Stimulated activated effector memory CD8-positive, alpha-beta T cell treated with anti-CD3 and anti-CD28 coated beads, Interleukin-12 subunit alpha, Interleukin-12 subunit beta, amount 100 ng/mL, for 72 hours (primary cell): ENCODE measurements at regions not wholly inside any gene's neighbourhood (a gene's known extent, or its start where the extent isn't known, plus 50 kb on each side); places are given as distances from the start of the nearest gene placed in this dataset.
A peak's percentile ranks its signal among the peaks of the same experiment; 100 is the strongest.

Experiments
- ATAC-seq: fragments of 150-1000 bp; cut with Tn5 transposase; 2 replicates; pipeline ENCODE4 v1.10.0; 2021
- DNase-seq, 2 donors: peaks; one replicate each; pipeline ENCODE4 v3.0.0; 2021 to 2022; ENCODE audit warnings: low spot score in 2 of 2
- H3K27ac Mint-ChIP-seq: one replicate; pipeline ENCODE4 v1.8.0; 2022; ENCODE audit warnings: mild to moderate bottlenecking, mixed read lengths
- H3K36me3 Mint-ChIP-seq: one replicate; pipeline ENCODE4 v1.8.0; 2022; ENCODE audit warnings: mild to moderate bottlenecking, mixed read lengths
- H3K4me1 Mint-ChIP-seq: one replicate; pipeline ENCODE4 v1.8.0; 2022; ENCODE audit warnings: mixed read lengths
- H3K4me3 Mint-ChIP-seq: one replicate; pipeline ENCODE4 v1.8.0; 2022; ENCODE audit warnings: mild to moderate bottlenecking, mixed read lengths
- H3K9me3 Mint-ChIP-seq: one replicate; pipeline ENCODE4 v1.8.0; 2022; ENCODE audit warnings: mixed read lengths

- Mint-ChIP-seq H3K9me3 (peaks cover 2% of the 10 kb centered on the region), H3K36me3 (no peaks in the 10 kb centered on the region), H3K4me1 (peaks cover 32% of the 10 kb centered on the region), H3K27ac (no peak overlapping the region), H3K4me3 (no peak overlapping the region)
- no peak for DNase-seq
- ATAC-seq = no peak
Observed at GRCh38 chr1:91575909-91576519, 75.4 kb downstream of the CDC7 start.

DNA sequence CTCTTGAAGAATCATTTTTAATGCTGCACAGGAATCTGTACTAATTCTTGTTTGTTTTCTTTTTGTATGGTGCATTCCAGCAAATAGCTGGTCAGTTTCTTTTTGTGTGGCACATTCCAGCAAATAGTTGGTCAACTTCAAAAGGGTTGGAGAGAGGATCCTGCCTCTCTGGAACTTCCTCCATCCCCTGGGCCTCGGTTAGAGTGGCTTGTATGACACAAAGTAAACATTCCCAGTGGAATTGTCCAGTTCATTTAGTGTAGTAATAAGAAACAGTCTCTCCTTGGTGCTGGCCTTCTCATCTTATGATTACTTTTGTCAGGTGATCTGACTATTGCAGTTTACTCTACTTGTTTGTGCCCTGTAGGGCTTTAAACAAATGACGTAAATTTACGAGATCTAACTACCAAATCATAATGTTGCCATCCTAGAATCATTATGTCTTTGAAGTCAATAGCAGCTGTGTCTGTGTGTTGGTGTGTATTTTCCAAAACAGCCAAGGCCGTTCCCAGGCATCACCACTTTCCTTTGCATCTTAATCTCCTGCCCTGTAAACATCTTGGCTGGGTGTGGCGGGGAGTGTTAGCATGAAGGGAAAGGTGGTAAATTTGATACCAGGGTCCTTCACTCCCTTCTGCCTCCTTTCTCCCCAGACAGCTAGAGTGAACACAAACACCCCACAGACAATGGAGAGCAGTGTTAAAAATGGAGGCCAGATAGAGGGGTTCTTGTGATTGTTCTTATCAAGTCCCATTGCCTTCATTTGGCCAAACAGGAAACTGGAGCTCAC lies 77.9 kb downstream of the CDC7 start:
- ATAC-seq (no peak), DNase-seq (no peak)
- no peak overlapping the region for H3K4me3 Mint-ChIP-seq
- H3K27ac Mint-ChIP-seq = no peak overlapping the region
- H3K9me3 Mint-ChIP-seq = no peaks in the 10 kb centered on the region
- H3K4me1 Mint-ChIP-seq = peaks cover 24% of the 10 kb centered on the region
- no peaks in the 10 kb centered on the region for H3K36me3 Mint-ChIP-seq

DNA sequence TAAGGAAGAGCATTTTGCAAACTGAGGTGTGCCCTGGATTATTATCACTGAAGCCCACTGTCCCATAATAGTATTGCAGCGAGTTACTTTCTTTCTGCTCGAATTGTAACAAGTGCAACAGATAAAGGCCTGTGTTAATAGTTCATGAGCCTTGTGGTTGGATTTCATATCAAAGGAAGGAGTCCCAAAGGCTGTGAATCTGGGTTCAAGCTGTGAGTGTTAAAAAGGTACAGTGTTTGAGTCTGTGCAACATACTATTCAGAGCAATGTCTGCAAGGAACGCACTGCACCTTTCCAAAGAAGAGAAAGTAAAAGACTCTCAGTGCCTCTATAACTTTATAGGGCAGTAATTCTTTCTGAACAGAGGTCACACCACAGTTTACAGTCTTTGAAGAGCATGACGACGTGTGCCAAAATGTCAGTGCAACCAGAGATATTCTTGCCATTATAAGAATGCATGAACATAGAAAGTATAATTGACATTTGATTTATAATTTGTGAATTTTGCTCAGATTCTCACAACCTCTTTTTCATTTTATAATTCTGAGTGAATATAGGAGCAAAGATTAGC lies 79.1 kb downstream of the CDC7 start:
- DNase-seq = no peak
- H3K4me1 Mint-ChIP-seq = peaks cover 24% of the 10 kb centered on the region
- no peaks in the 10 kb centered on the region for H3K36me3 Mint-ChIP-seq
- no peak overlapping the region for H3K27ac Mint-ChIP-seq
- no peak for ATAC-seq
- H3K4me3 Mint-ChIP-seq = no peak overlapping the region
- H3K9me3 Mint-ChIP-seq = no peaks in the 10 kb centered on the region

GRCh38 chr1:91582431-91582921 lies 81.8 kb downstream of the CDC7 start:
- Mint-ChIP-seq H3K9me3 (no peaks in the 10 kb centered on the region), H3K4me3 (no peak overlapping the region), H3K4me1 (peaks cover 16% of the 10 kb centered on the region), H3K36me3 (no peaks in the 10 kb centered on the region), H3K27ac (no peak overlapping the region)
- no peak for DNase-seq
- no peak for ATAC-seq

GRCh38 chr1:91583326-91583755 lies 82.7 kb downstream of the CDC7 start:
- no peaks in the 10 kb centered on the region for H3K36me3 Mint-ChIP-seq
- no peak overlapping the region for H3K4me3 Mint-ChIP-seq
- no peak for ATAC-seq
- H3K9me3 Mint-ChIP-seq = no peaks in the 10 kb centered on the region
- no peak for DNase-seq
- H3K4me1 Mint-ChIP-seq = peaks cover 16% of the 10 kb centered on the region
- H3K27ac Mint-ChIP-seq = no peak overlapping the region

DNA sequence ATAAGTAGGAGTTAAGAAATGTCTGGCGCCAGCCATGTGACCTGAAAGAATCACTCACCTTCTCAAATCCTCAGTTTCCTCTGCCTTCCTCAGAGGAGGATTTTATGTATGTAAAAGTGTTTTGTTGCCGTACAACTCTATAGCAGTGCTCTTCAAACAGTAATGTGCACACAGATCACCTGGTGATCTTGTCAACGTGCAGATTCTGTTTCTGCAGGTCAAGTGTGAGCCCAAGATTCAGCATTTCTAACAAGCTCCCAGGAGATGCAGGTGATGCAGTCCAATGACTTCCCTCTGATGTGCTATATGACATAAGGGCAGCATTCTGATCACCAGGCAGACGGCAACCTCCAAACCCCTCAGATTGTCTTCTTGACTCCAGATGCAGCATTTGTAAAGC lies 83.7 kb downstream of the CDC7 start:
- Mint-ChIP-seq H3K4me3 (no peak overlapping the region), H3K27ac (no peak overlapping the region), H3K9me3 (no peaks in the 10 kb centered on the region), H3K4me1 (peaks cover 15% of the 10 kb centered on the region), H3K36me3 (no peaks in the 10 kb centered on the region)
- DNase-seq (no peak), ATAC-seq (no peak)

- Mint-ChIP-seq H3K36me3 (no peaks in the 10 kb centered on the region), H3K4me3 (no peak overlapping the region), H3K27ac (no peak overlapping the region)
Observed at GRCh38 chr1:91584878-91585277, 84.2 kb downstream of the CDC7 start.

DNA sequence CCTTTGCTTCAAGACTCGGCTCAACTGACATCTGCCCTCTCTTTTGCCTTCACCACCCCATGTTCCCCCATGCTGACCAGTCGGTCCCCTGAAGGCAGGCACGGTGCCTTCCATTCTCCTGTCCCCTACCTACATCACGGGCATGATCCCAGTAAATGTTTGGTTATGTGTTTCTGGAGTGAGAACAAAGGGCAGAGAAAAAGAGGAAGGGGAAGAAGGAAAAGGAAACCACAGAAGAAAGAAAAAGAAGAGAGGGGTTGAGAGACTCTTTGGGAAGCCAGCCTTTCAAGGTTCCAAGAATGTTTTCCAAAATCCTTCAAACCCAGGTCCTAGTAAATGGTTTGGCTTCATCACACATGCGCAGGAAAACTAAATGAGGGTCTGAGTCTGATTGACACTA lies 84.9 kb downstream of the CDC7 start:
- no peak overlapping the region for H3K27ac Mint-ChIP-seq

More at GRCh38 chr1:91584878-91585277, 84.2 kb downstream of the CDC7 start:
- no peak for DNase-seq
- peaks cover 11% of the 10 kb centered on the region for H3K4me1 Mint-ChIP-seq
- H3K9me3 Mint-ChIP-seq = no peaks in the 10 kb centered on the region
- no peak for ATAC-seq

DNA sequence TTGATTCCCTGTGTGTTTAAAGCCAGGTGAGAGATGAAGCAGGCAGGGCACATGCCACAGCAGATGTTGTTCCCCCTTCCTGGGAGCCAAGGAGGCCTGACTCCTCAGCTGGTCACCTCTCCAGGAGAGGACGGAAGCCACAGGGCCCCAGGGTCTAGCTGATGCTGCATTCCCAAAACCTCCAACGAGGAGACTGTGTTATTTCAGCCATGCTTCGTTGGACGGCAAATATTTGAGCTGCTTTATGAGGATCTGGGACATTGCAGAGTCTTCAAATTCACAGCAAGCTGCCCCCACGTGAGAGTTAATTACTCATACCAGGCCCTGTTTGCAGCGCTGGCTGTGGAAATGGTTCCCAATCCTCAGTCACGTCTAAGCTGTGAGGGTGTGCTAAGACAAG lies 85.3 kb downstream of the CDC7 start:
- Mint-ChIP-seq H3K4me1 (peaks cover 12% of the 10 kb centered on the region), H3K36me3 (no peaks in the 10 kb centered on the region), H3K4me3 (no peak overlapping the region), H3K27ac (no peak overlapping the region), H3K9me3 (no peaks in the 10 kb centered on the region)
- ATAC-seq (no peak), DNase-seq (no peak)

More for the DNA sequence above, 84.9 kb downstream of the CDC7 start:
- H3K36me3 Mint-ChIP-seq = no peaks in the 10 kb centered on the region
- DNase-seq = no peak
- no peaks in the 10 kb centered on the region for H3K9me3 Mint-ChIP-seq
- no peak for ATAC-seq
- H3K4me3 Mint-ChIP-seq = no peak overlapping the region
- H3K4me1 Mint-ChIP-seq = peaks cover 11% of the 10 kb centered on the region

DNA sequence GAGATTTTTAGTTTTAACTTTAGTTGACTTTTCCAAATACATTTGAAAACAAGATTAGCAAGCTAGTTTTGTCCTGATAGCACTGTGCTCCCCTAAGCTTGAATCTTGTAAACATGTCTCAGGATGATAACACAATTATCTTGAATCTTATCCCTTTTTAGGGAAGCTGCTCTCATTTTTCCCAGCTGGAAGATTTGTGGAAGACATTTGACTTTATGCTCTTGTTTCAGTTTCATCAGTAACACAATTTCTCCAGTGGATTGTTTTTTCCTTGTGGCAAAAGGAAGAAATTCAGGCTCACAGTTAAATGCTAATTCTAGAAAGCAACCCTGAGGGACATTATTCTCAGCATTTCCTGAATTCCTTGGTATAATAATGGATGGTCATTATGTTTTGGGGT lies 88.8 kb downstream of the CDC7 start:
- Mint-ChIP-seq H3K4me1 (peaks cover 29% of the 10 kb centered on the region), H3K4me3 (no peak overlapping the region), H3K9me3 (no peaks in the 10 kb centered on the region), H3K27ac (no peak overlapping the region), H3K36me3 (no peaks in the 10 kb centered on the region)
- no peak for DNase-seq
- no peak for ATAC-seq

DNA sequence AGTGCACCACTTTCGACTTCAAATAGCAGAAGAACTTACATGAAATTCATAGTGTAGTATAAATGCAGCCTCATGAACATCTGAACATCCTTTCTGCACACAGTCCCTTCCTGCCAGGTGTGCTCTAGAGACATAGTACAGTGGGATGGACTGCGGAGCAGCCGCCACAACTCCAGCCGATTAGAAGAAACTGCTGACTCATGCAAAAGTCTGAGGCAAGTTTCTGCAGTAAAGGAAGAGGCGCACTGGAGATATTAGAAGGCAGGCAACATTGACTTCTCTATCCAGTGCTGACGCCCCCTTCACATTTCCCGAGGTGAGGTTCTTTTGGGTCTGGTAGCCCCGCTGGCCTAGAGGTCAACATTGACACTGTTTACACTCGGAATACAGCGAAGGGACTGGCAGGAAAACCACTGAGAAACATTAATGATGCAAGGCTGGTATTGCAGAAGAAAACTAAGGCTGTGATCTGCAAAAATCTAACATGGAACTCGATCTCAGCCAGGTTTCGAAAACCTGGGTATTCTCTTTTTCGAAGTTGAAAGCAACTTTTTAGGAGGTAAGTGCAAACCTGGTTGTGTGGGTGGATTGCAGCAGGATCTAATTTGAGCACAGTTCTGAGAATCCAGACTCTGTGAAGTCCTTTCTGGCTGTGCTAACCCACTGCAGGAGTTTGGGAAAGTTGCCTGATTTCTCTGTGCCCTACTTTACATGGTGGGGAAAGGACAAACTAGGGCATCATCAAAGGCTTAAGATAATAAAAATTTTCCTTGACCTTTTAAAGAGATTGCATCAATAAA lies 90.7 kb downstream of the CDC7 start:
- DNase-seq (no peak), ATAC-seq (no peak)
- Mint-ChIP-seq H3K4me3 (peak overlapping the region; percentile 36), H3K9me3 (no peaks in the 10 kb centered on the region), H3K4me1 (peaks cover 17% of the 10 kb centered on the region), H3K36me3 (no peaks in the 10 kb centered on the region), H3K27ac (no peak overlapping the region)

GRCh38 chr1:91592716-91593477 lies 92.2 kb downstream of the CDC7 start:
- no peak for DNase-seq
- no peaks in the 10 kb centered on the region for H3K9me3 Mint-ChIP-seq
- H3K4me3 Mint-ChIP-seq = peak overlapping the region; percentile 36
- no peak overlapping the region for H3K27ac Mint-ChIP-seq
- ATAC-seq = no peak
- no peaks in the 10 kb centered on the region for H3K36me3 Mint-ChIP-seq
- peaks cover 25% of the 10 kb centered on the region for H3K4me1 Mint-ChIP-seq

GRCh38 chr1:91594383-91595055 lies 93.9 kb downstream of the CDC7 start:
- H3K36me3 Mint-ChIP-seq = no peaks in the 10 kb centered on the region
- no peaks in the 10 kb centered on the region for H3K9me3 Mint-ChIP-seq
- DNase-seq (no peak), ATAC-seq (no peak)
- H3K27ac Mint-ChIP-seq = no peak overlapping the region
- peaks cover 25% of the 10 kb centered on the region for H3K4me1 Mint-ChIP-seq
- no peak overlapping the region for H3K4me3 Mint-ChIP-seq

DNA sequence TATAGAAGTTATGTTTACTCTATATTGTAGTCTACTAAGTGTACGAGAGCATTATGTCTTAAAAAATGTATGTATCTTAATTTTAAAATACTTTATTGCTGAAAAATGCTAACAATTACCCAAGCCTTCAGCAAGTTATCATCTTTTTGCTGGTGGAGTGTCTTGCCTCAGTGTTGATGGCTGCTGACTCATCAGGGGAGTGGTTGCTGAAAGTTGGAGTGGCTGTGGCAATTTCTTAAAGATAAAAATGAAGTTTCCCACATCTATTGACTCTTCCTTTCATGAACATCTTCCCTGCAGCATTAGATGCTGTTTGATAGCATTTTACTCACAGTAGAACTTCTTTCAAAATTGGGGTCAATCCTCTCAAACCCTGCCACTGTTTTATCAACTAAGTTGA lies 95.8 kb downstream of the CDC7 start:
- H3K4me1 Mint-ChIP-seq = peaks cover 19% of the 10 kb centered on the region
- ATAC-seq (no peak), DNase-seq (no peak)
- H3K4me3 Mint-ChIP-seq = no peak overlapping the region
- no peaks in the 10 kb centered on the region for H3K36me3 Mint-ChIP-seq
- H3K27ac Mint-ChIP-seq = no peak overlapping the region
- H3K9me3 Mint-ChIP-seq = no peaks in the 10 kb centered on the region
